Smooth muscle cell (in vitro differentiated cells): ENCODE measurements at regions not wholly inside any gene's neighbourhood (a gene's known extent, or its start where the extent isn't known, plus 50 kb on each side); places are given as distances from the start of the nearest gene placed in this dataset.

ENCODE experiments used
- DNase-seq: peaks from one replicate; lab custom pipeline; 2025; ENCODE audit not compliant: unreplicated experiment; lab: John Stamatoyannopoulos, UW
- H2AFZ ChIP-seq: fragments of 200-600 bp; sonication (generic); 2 replicates; pipeline ENCODE4 v1.6.0; 2016; ENCODE audit warnings: antibody characterized with exemption, low read depth, mild to moderate bottlenecking
- H3F3A ChIP-seq: fragments of 200-600 bp; sonication (generic); 2 replicates; pipeline ENCODE4 v1.6.0; 2017; ENCODE audit warnings: antibody characterized with exemption, low read depth
- H3K27ac ChIP-seq: fragments of 200-600 bp; sonication (generic); 2 replicates; pipeline ENCODE4 v1.5.1; 2016; ENCODE audit warnings: low read depth, mild to moderate bottlenecking
- H3K27me3 ChIP-seq: fragments of 200-600 bp; sonication (generic); 2 replicates; pipeline ENCODE4 v1.6.1; 2016; ENCODE audit warnings: low read depth, mild to moderate bottlenecking
- H3K36me3 ChIP-seq: fragments of 200-600 bp; sonication (generic); 2 replicates; pipeline ENCODE4 v1.5.1; 2016; ENCODE audit warnings: low read depth
- H3K4me1 ChIP-seq: fragments of 200-600 bp; sonication (generic); 2 replicates; pipeline ENCODE4 v1.5.1; 2016; ENCODE audit warnings: low read depth
- H3K4me2 ChIP-seq: fragments of 200-600 bp; sonication (generic); 2 replicates; pipeline ENCODE4 v1.6.0; 2016; ENCODE audit warnings: mild to moderate bottlenecking
- H3K4me3 ChIP-seq: fragments of 200-600 bp; sonication (generic); 2 replicates; pipeline ENCODE4 v1.5.1; 2016; ENCODE audit warnings: mild to moderate bottlenecking
- H3K79me2 ChIP-seq: fragments of 200-600 bp; sonication (generic); 2 replicates; pipeline ENCODE4 v1.6.0; 2016; ENCODE audit warnings: low read depth, mild to moderate bottlenecking
- H3K9ac ChIP-seq: fragments of 200-600 bp; sonication (generic); 2 replicates; pipeline ENCODE4 v1.6.0; 2016; ENCODE audit warnings: low read depth
- H3K9me3 ChIP-seq: fragments of 200-600 bp; sonication (generic); replicated peaks from 2 replicates; pipeline ENCODE4 v1.5.1; 2016; ENCODE audit warnings: low read depth
- H4K20me1 ChIP-seq: fragments of 200-600 bp; sonication (generic); 2 replicates; pipeline ENCODE4 v1.6.0; 2016; ENCODE audit warnings: low read depth
- WGBS: methylation state at CpG from one replicate; pipeline ENCODE4 v1.1.7; 2016; ENCODE audit warnings: low lambda C conversion rate; 5-methylcytosine and 5-hydroxymethylcytosine counted together
- TF ChIP-seq, protein P1 (sequence below): fragments of 200-600 bp; sonication (generic); IDR thresholded peaks from 2 replicates; pipeline ENCODE4 v1.5.1; 2017; ENCODE audit warnings: borderline replicate concordance, mild to moderate bottlenecking, antibody characterized with exemption; ENCODE audit not compliant: insufficient read depth, poor library complexity, severe bottlenecking

GRCh38 chr5:2196416-2196815, 313.7 kb upstream of the IRX4 start:
- no peaks in the 10 kb centered on the region for H3K36me3 ChIP-seq
- H3K9me3 ChIP-seq = no peaks in the 10 kb centered on the region
- no peaks in the 10 kb centered on the region for H3K79me2 ChIP-seq
- no peak overlapping the region for H3K4me3 ChIP-seq
- H2AFZ ChIP-seq = no peak overlapping the region
- no peak overlapping the region for H3K27ac ChIP-seq
- H3K27me3 ChIP-seq = peaks cover 16% of the 10 kb centered on the region
- H3F3A ChIP-seq = no peaks in the 10 kb centered on the region
- WGBS = 88% methylated on average over 9 of the region's 9 CpGs
- H3K4me2 ChIP-seq = no peak overlapping the region
- TF ChIP-seq, protein P1, sequence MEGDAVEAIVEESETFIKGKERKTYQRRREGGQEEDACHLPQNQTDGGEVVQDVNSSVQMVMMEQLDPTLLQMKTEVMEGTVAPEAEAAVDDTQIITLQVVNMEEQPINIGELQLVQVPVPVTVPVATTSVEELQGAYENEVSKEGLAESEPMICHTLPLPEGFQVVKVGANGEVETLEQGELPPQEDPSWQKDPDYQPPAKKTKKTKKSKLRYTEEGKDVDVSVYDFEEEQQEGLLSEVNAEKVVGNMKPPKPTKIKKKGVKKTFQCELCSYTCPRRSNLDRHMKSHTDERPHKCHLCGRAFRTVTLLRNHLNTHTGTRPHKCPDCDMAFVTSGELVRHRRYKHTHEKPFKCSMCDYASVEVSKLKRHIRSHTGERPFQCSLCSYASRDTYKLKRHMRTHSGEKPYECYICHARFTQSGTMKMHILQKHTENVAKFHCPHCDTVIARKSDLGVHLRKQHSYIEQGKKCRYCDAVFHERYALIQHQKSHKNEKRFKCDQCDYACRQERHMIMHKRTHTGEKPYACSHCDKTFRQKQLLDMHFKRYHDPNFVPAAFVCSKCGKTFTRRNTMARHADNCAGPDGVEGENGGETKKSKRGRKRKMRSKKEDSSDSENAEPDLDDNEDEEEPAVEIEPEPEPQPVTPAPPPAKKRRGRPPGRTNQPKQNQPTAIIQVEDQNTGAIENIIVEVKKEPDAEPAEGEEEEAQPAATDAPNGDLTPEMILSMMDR = no peak
- no peak for DNase-seq
- no peaks in the 10 kb centered on the region for H3K4me1 ChIP-seq
- no peaks in the 10 kb centered on the region for H4K20me1 ChIP-seq
- no peak overlapping the region for H3K9ac ChIP-seq

DNA sequence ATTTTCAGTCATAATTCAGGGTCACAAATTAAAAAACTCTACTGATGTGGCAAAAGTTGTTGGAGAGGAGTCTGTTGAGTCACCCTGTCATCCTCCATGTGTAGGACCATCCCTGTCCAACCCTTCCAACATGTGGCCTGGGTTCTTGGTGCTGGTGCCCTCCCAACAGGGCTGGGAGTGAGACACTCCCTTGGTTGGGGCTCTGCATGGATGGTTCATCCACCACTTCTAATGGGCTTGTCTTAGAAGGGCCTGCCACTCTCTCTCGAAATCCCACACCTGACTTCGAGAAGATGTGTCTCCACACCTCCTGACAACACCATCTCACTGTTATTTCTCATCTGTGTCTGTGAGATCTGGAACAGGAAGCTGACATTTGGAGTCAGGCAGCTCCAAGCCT, 312.2 kb upstream of the IRX4 start:
- Histone ChIP-seq H3K9ac (no peak overlapping the region), H3K79me2 (no peaks in the 10 kb centered on the region), H3K4me2 (no peak overlapping the region), H3K36me3 (no peaks in the 10 kb centered on the region), H3K4me1 (no peaks in the 10 kb centered on the region), H3K4me3 (no peak overlapping the region), H4K20me1 (no peaks in the 10 kb centered on the region), H3K27me3 (peaks cover 7% of the 10 kb centered on the region), H2AFZ (no peak overlapping the region), H3F3A (no peaks in the 10 kb centered on the region), H3K9me3 (no peaks in the 10 kb centered on the region), H3K27ac (no peak overlapping the region)
- TF ChIP-seq, protein P1 = no peak
- WGBS = 77% methylated on average over 2 of the region's 2 CpGs
- DNase-seq = no peak

DNA sequence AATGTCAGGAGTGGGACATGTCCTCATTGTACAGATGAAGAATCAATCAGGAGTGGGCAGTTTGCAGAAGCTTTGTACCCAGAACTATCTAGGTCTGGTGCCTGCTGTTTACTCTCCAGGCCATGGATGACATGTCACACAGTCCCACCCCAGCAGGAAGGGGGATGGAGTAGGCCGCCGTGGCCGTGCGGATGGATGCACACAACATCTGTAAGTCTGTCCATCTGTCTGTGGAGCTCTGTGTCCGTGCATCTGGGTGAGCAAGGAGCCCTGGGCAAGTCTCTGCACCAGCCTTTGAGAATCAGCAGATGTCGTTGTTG, 311.5 kb upstream of the IRX4 start:
- no peak overlapping the region for H2AFZ ChIP-seq
- no peaks in the 10 kb centered on the region for H3K9me3 ChIP-seq
- no peak overlapping the region for H3K4me3 ChIP-seq
- H3K9ac ChIP-seq = no peak overlapping the region
- H4K20me1 ChIP-seq = no peaks in the 10 kb centered on the region
- no peak overlapping the region for H3K4me2 ChIP-seq
- H3K36me3 ChIP-seq = no peaks in the 10 kb centered on the region
- no peak for DNase-seq
- H3F3A ChIP-seq = no peaks in the 10 kb centered on the region
- no peaks in the 10 kb centered on the region for H3K79me2 ChIP-seq
- peaks cover 2% of the 10 kb centered on the region for H3K27me3 ChIP-seq
- H3K27ac ChIP-seq = no peak overlapping the region
- TF ChIP-seq, protein P1 = no peak
- H3K4me1 ChIP-seq = no peaks in the 10 kb centered on the region
- 93% methylated on average over 6 of the region's 6 CpGs for WGBS

DNA sequence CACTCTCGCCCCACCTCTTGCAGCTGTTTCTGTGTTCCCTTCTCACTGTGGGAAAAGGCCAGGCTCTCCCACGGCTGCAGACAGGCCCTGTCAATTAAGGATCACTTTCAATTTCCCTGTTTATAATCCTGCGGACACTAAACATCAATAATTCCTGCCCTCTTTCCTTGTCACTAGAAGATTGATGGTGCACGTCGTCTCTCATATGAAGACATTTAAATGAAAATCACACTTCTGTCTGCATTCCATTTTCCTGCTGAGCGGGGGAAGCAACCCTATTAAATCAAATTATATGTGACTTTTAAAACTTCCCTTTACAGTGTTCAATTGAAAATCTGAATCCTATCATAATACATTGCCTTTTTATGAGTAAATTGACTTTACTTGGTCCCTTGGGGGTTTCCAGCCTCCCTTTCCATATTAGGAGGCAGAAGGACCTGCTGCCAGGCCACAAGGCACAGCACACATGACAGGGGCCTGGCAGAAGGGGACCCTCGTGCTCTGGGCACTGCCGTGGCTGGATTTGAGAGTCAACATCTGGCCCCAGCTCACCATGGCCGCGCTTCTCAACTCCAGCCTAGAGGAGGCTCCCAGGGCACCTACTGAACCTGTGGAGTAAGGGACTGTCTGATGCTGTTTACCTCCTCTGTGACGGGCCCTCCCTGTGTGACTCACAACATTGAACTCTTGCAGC, 311.0 kb upstream of the IRX4 start:
- H3K27ac ChIP-seq = no peak overlapping the region
- H3K9me3 ChIP-seq = no peaks in the 10 kb centered on the region
- peaks cover 7% of the 10 kb centered on the region for H3K27me3 ChIP-seq
- no peak overlapping the region for H3K4me2 ChIP-seq
- no peaks in the 10 kb centered on the region for H3F3A ChIP-seq
- no peak for DNase-seq
- 92% methylated on average over 11 of the region's 11 CpGs for WGBS
- no peaks in the 10 kb centered on the region for H3K4me1 ChIP-seq
- no peak overlapping the region for H3K9ac ChIP-seq
- no peak overlapping the region for H3K4me3 ChIP-seq
- TF ChIP-seq, protein P1 = no peak
- H2AFZ ChIP-seq = no peak overlapping the region
- no peaks in the 10 kb centered on the region for H3K79me2 ChIP-seq
- H4K20me1 ChIP-seq = no peaks in the 10 kb centered on the region
- H3K36me3 ChIP-seq = no peaks in the 10 kb centered on the region
